ENCODE measurements at regions not wholly inside any gene's neighbourhood (a gene's known extent, or its start where the extent isn't known, plus 50 kb on each side); places are given as distances from the start of the nearest gene placed in this dataset.

DNA sequence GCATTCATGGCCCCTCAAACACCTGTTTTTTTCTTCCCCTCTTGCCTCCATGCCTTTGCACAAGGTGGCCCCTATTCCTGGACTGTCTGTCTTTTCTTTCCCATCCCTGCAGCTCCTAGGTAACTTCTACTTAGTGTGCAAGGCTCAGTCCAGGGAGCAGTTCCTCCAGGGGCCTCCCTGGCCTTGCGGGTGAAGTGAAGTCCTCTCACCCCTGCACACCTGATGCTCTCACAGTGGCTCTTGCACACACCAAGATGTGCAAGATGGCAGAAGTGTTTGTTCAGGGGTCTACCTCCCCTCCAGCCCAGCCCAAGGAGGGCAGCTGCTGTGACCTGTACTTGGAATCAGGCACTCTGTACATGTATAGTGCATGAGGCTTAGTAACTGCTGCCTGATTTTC lies 236.8 kb upstream of the HS6ST1 start:
- H3K27me3 Mint-ChIP-seq: peaks cover 5% of the 10 kb centered on the region
- no peaks in the 10 kb centered on the region for H3K36me3 ChIP-seq (ENCODE audit: control insufficient read depth, insufficient read depth, low read length)
- no peak overlapping the region for H3K27ac ChIP-seq (ENCODE audit: insufficient read depth, low read length, poor library complexity, severe bottlenecking)
- H3K27me3 ChIP-seq (ENCODE audit: control insufficient read depth, insufficient read depth, low read length): no peaks in the 10 kb centered on the region
- no peaks in the 10 kb centered on the region for H3K9me3 ChIP-seq (ENCODE audit: control insufficient read depth in 2 of 2, low read length in 2 of 2)
- H3K4me3 ChIP-seq (ENCODE audit: low read depth, low read length): no peak overlapping the region
- DNase-seq (no peak), ATAC-seq (ENCODE audit: low read depth in 2 of 2) (no peak)
- H3K9me3 Mint-ChIP-seq: peaks cover 0 to 2% (median 0%) of the 10 kb centered on the region in 7 donors
- H3K4me3 Mint-ChIP-seq: no peak overlapping the region
- no peak overlapping the region for H3K27ac Mint-ChIP-seq
- no peaks in the 10 kb centered on the region for H3K4me1 Mint-ChIP-seq
- H3K36me3 Mint-ChIP-seq: no peaks in the 10 kb centered on the region
- no peaks in the 10 kb centered on the region for H3K4me1 ChIP-seq (ENCODE audit: control insufficient read depth, insufficient read depth, low read length, poor library complexity, severe bottlenecking)

DNA sequence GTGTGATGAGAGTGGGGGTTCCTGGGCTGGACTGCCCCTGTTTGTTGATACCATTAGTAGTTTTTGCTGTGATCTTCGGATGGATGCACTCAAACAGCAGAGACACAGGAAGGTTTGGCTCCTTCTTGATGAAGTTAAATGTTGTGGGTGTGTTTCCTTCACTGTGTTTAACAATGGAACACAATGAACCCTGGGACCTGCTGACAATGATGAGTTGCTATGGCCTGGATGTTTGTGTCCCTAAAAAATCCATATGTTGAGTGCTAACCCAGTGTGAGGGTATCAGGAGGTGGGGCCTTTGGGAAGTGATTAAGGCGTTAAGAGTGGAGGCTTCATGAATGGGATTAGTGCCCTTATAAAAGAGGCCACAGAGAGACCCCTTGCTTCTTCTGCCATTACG lies 237.4 kb upstream of the HS6ST1 start:
- H3K36me3 Mint-ChIP-seq: no peaks in the 10 kb centered on the region

DNA sequence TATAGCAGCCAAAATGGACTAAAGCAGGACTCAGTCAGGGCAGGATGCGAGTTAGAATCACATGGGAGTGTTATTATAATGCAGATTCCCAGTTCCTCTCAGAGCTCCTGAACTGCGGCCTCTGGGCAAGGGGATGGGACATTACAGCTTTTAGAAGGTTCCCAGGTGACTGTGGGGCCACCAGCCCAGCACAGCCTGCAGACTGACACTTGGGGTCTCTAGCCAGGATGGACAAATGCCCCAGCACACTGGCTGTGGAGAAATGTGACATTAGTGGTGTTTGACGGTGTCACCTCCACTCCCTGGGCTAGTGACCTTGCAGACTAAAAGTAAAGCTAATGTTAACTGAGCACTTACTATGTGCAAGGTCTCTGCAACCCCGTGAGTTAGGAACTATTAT lies 238.0 kb upstream of the HS6ST1 start:
- Mint-ChIP-seq H3K27ac (no peak overlapping the region), H3K4me1 (no peaks in the 10 kb centered on the region), H3K27me3 (peaks cover 5% of the 10 kb centered on the region), H3K4me3 (no peak overlapping the region), H3K36me3 (no peaks in the 10 kb centered on the region), H3K9me3 (peaks cover 0 to 2% (median 0%) of the 10 kb centered on the region in 7 donors)
- Histone ChIP-seq H3K27ac (ENCODE audit: insufficient read depth, low read length, poor library complexity, severe bottlenecking) (no peak overlapping the region), H3K4me3 (ENCODE audit: low read depth, low read length) (no peak overlapping the region), H3K4me1 (ENCODE audit: control insufficient read depth, insufficient read depth, low read length, poor library complexity, severe bottlenecking) (no peaks in the 10 kb centered on the region), H3K27me3 (ENCODE audit: control insufficient read depth, insufficient read depth, low read length) (no peaks in the 10 kb centered on the region), H3K36me3 (ENCODE audit: control insufficient read depth, insufficient read depth, low read length) (no peaks in the 10 kb centered on the region), H3K9me3 (ENCODE audit: control insufficient read depth in 2 of 2, low read length in 2 of 2) (no peaks in the 10 kb centered on the region)
- no peak for ATAC-seq (ENCODE audit: low read depth in 2 of 2)
- DNase-seq: no peak

More for the DNA sequence above, 237.4 kb upstream of the HS6ST1 start:
- Mint-ChIP-seq H3K27ac (no peak overlapping the region), H3K9me3 (peaks cover 0 to 2% (median 0%) of the 10 kb centered on the region in 7 donors), H3K4me3 (no peak overlapping the region), H3K27me3 (peaks cover 5% of the 10 kb centered on the region), H3K4me1 (no peaks in the 10 kb centered on the region)
- ATAC-seq (ENCODE audit: low read depth in 2 of 2) (no peak), DNase-seq (no peak)
- Histone ChIP-seq H3K9me3 (ENCODE audit: control insufficient read depth in 2 of 2, low read length in 2 of 2) (no peaks in the 10 kb centered on the region), H3K36me3 (ENCODE audit: control insufficient read depth, insufficient read depth, low read length) (no peaks in the 10 kb centered on the region), H3K4me3 (ENCODE audit: low read depth, low read length) (no peak overlapping the region), H3K4me1 (ENCODE audit: control insufficient read depth, insufficient read depth, low read length, poor library complexity, severe bottlenecking) (no peaks in the 10 kb centered on the region), H3K27ac (ENCODE audit: insufficient read depth, low read length, poor library complexity, severe bottlenecking) (no peak overlapping the region), H3K27me3 (ENCODE audit: control insufficient read depth, insufficient read depth, low read length) (no peaks in the 10 kb centered on the region)

DNA sequence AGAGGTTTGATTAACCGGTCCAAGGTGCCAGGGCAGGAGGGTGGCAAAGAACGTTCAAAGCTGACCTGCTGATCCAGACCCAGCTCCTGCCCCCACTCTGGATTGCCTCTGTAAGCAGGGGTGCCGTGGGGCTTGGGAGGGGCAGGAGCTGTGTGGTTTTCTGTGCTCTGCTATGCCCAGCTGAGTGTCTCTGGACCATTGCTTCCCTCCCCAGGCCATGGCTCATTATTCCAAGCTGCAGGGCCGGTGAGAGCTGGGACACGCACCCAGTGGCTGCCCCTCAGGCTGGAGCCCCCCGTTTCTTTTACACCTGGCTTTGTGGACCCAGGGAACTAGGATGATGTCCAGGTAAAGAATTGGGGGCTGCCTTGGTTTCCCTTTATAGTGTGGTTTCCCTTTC lies 238.4 kb upstream of the HS6ST1 start:
- Mint-ChIP-seq H3K27me3 (peaks cover 5% of the 10 kb centered on the region), H3K4me1 (no peaks in the 10 kb centered on the region), H3K4me3 (no peak overlapping the region), H3K36me3 (no peaks in the 10 kb centered on the region), H3K27ac (no peak overlapping the region), H3K9me3 (peaks cover 0 to 2% (median 0%) of the 10 kb centered on the region in 7 donors)
- H3K36me3 ChIP-seq (ENCODE audit: control insufficient read depth, insufficient read depth, low read length): no peaks in the 10 kb centered on the region
- no peak overlapping the region for H3K4me3 ChIP-seq (ENCODE audit: low read depth, low read length)
- ATAC-seq (ENCODE audit: low read depth in 2 of 2) (no peak), DNase-seq (no peak)
- no peak overlapping the region for H3K27ac ChIP-seq (ENCODE audit: insufficient read depth, low read length, poor library complexity, severe bottlenecking)
- no peaks in the 10 kb centered on the region for H3K9me3 ChIP-seq (ENCODE audit: control insufficient read depth in 2 of 2, low read length in 2 of 2)
- no peaks in the 10 kb centered on the region for H3K27me3 ChIP-seq (ENCODE audit: control insufficient read depth, insufficient read depth, low read length)
- no peaks in the 10 kb centered on the region for H3K4me1 ChIP-seq (ENCODE audit: control insufficient read depth, insufficient read depth, low read length, poor library complexity, severe bottlenecking)

DNA sequence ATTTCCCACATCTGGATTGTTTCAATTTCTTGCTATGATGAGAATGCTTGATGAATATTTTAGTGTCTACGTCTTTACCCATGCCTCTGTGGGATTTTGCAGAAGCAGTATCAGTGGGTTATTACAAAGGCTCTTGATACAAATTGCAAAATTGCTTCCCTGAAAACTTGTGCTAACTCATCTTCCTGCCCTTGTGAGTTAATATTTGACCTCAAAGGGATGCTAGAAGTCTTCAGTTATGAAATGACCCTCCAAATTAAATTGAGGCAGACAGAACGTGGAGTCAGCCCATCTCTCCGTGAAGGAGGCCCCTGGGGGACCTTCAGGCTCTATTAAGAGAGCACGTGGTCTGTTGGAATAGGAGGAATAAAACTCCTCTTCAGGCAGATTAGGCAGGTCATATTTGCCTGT lies 239.2 kb upstream of the HS6ST1 start:
- H3K27ac Mint-ChIP-seq: no peak overlapping the region
- H3K27me3 ChIP-seq (ENCODE audit: control insufficient read depth, insufficient read depth, low read length): no peaks in the 10 kb centered on the region
- no peaks in the 10 kb centered on the region for H3K4me1 ChIP-seq (ENCODE audit: control insufficient read depth, insufficient read depth, low read length, poor library complexity, severe bottlenecking)
- no peaks in the 10 kb centered on the region for H3K36me3 Mint-ChIP-seq
- H3K36me3 ChIP-seq (ENCODE audit: control insufficient read depth, insufficient read depth, low read length): no peaks in the 10 kb centered on the region
- DNase-seq (no peak), ATAC-seq (ENCODE audit: low read depth in 2 of 2) (no peak)
- no peaks in the 10 kb centered on the region for H3K9me3 ChIP-seq (ENCODE audit: control insufficient read depth in 2 of 2, low read length in 2 of 2)
- no peak overlapping the region for H3K4me3 Mint-ChIP-seq
- peaks cover 5% of the 10 kb centered on the region for H3K27me3 Mint-ChIP-seq
- peaks cover 0 to 2% (median 0%) of the 10 kb centered on the region in 7 donors for H3K9me3 Mint-ChIP-seq
- H3K4me3 ChIP-seq (ENCODE audit: low read depth, low read length): no peak overlapping the region
- no peaks in the 10 kb centered on the region for H3K4me1 Mint-ChIP-seq
- no peak overlapping the region for H3K27ac ChIP-seq (ENCODE audit: insufficient read depth, low read length, poor library complexity, severe bottlenecking)

DNA sequence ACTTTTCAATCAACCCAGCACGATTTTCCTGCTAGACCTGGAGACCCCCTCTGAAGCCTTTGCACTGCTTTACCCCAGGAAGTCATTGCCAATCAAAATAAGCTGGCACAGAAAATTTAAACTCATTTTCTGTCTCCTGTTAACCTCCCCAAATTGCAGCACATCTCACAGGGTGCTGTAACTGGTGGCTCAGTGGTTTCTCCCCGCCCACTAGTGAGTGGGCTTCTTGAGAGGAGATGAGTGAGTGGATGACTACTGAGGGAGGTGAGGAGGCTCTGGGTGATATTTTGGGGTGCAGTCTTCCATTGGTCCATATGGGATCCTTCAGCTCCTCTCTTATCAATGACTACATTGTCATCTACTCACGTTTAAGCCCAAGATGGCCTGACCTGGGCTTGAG lies 239.8 kb upstream of the HS6ST1 start:
- no peak overlapping the region for H3K27ac ChIP-seq (ENCODE audit: insufficient read depth, low read length, poor library complexity, severe bottlenecking)
- no peak overlapping the region for H3K27ac Mint-ChIP-seq
- H3K27me3 Mint-ChIP-seq: peaks cover 5% of the 10 kb centered on the region
- H3K4me3 ChIP-seq (ENCODE audit: low read depth, low read length): no peak overlapping the region
- H3K36me3 ChIP-seq (ENCODE audit: control insufficient read depth, insufficient read depth, low read length): no peaks in the 10 kb centered on the region
- no peaks in the 10 kb centered on the region for H3K27me3 ChIP-seq (ENCODE audit: control insufficient read depth, insufficient read depth, low read length)
- no peaks in the 10 kb centered on the region for H3K9me3 ChIP-seq (ENCODE audit: control insufficient read depth in 2 of 2, low read length in 2 of 2)
- no peak for ATAC-seq (ENCODE audit: low read depth in 2 of 2)
- H3K4me1 Mint-ChIP-seq: no peaks in the 10 kb centered on the region
- peaks cover 0 to 2% (median 0%) of the 10 kb centered on the region in 7 donors for H3K9me3 Mint-ChIP-seq
- H3K36me3 Mint-ChIP-seq: no peaks in the 10 kb centered on the region
- no peak for DNase-seq
- H3K4me1 ChIP-seq (ENCODE audit: control insufficient read depth, insufficient read depth, low read length, poor library complexity, severe bottlenecking): no peaks in the 10 kb centered on the region
- H3K4me3 Mint-ChIP-seq: no peak overlapping the region

DNA sequence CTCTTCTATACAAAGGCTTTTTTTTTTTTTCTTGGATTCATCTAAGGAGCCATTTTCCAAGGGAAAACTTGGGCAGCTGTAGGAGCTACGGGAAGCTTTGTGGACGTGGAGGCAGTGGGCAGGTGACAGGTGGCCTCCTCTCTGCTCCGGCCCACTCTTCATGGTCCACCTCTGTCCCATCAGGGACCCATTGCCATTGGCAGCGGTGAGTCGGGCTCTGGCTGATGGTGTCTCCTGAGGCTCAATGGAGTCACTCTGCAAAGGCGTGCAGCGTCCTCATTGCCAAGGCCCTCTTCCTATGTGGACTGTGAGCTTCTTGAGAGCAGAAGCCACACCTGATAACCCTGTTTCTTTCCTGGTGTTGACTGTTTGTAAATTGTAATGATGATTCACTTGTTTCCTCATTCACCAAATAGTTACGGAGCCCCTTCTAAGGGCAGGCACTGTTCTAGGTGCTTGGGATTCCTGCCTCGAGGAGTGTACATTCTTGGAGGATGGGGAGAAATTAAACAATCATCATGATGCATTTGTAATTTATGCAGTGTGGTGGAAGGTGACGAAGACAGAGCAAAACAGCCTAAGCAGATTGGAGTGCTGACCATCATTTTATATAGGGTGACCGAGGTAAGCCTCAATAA lies 240.3 kb upstream of the HS6ST1 start:
- Histone ChIP-seq H3K4me1 (ENCODE audit: control insufficient read depth, insufficient read depth, low read length, poor library complexity, severe bottlenecking) (no peaks in the 10 kb centered on the region), H3K36me3 (ENCODE audit: control insufficient read depth, insufficient read depth, low read length) (no peaks in the 10 kb centered on the region), H3K27ac (ENCODE audit: insufficient read depth, low read length, poor library complexity, severe bottlenecking) (no peak overlapping the region), H3K9me3 (ENCODE audit: control insufficient read depth in 2 of 2, low read length in 2 of 2) (no peaks in the 10 kb centered on the region), H3K27me3 (ENCODE audit: control insufficient read depth, insufficient read depth, low read length) (no peaks in the 10 kb centered on the region), H3K4me3 (ENCODE audit: low read depth, low read length) (no peak overlapping the region)
- H3K27ac Mint-ChIP-seq: no peak overlapping the region
- no peak overlapping the region for H3K4me3 Mint-ChIP-seq
- no peaks in the 10 kb centered on the region for H3K4me1 Mint-ChIP-seq
- H3K9me3 Mint-ChIP-seq: peaks cover 0 to 2% (median 0%) of the 10 kb centered on the region in 7 donors
- ATAC-seq (ENCODE audit: low read depth in 2 of 2): no peak
- H3K36me3 Mint-ChIP-seq: no peaks in the 10 kb centered on the region
- no peak for DNase-seq
- H3K27me3 Mint-ChIP-seq: peaks cover 5% of the 10 kb centered on the region

Measured in CD4-positive, CD25-positive, alpha-beta regulatory T cell (primary cell).